Activated CD8-positive, alpha-beta memory T cell treated with anti-CD3 and anti-CD28 coated beads, Interleukin-2, amount 50 U/mL, for 1 hour (primary cell): ENCODE measurements at regions not wholly inside any gene's neighbourhood (a gene's known extent, or its start where the extent isn't known, plus 50 kb on each side); places are given as distances from the start of the nearest gene placed in this dataset.
"Not testable (repeated sequence)": the region's sequence is repeated elsewhere in the genome, so short reads cannot be mapped to it uniquely, and the experiment has no call there.

ENCODE experiments used
- DNase-seq: peaks from one replicate; pipeline ENCODE4 v3.0.0-alpha.2; 2020; ENCODE audit errors: extremely low read depth

- DNase-seq, result no peak
Observed at GRCh38 chr2:236632295-236633218, 62.9 kb downstream of the ACKR3 start.

- DNase-seq, result no peak
Observed at GRCh38 chr2:236633219-236633570, 63.6 kb downstream of the ACKR3 start.

- no peak for DNase-seq
Observed at GRCh38 chr2:236633775-236634560, 64.3 kb downstream of the ACKR3 start.

GRCh38 chr2:236636261-236636660, 66.6 kb downstream of the ACKR3 start:
- DNase-seq, result no peak

GRCh38 chr2:236636714-236637470, 67.3 kb downstream of the ACKR3 start:
- no peak for DNase-seq

GRCh38 chr2:236637686-236638569, 68.3 kb downstream of the ACKR3 start:
- DNase-seq, result no peak

- no peak for DNase-seq
Observed at GRCh38 chr2:236638707-236639106, 69.1 kb downstream of the ACKR3 start.

GRCh38 chr2:236639461-236640235, 70.0 kb downstream of the ACKR3 start:
- DNase-seq, result no peak

GRCh38 chr2:236641051-236641726, 71.6 kb downstream of the ACKR3 start:
- no peak for DNase-seq

- DNase-seq, result no peak
Observed at GRCh38 chr2:236642125-236642524, 72.5 kb downstream of the ACKR3 start.

- DNase-seq, result no peak
Observed at GRCh38 chr2:236642584-236643291, 73.1 kb downstream of the ACKR3 start.

GRCh38 chr2:236643480-236643879, 73.9 kb downstream of the ACKR3 start:
- no peak for DNase-seq

- DNase-seq, result no peak
Observed at GRCh38 chr2:236644067-236644466, 74.4 kb downstream of the ACKR3 start.

GRCh38 chr2:236644502-236644911, 74.9 kb downstream of the ACKR3 start:
- no peak for DNase-seq

- DNase-seq, result not testable (repeated sequence)
Observed at GRCh38 chr2:236645141-236645540, 75.5 kb downstream of the ACKR3 start.

- no peak for DNase-seq
Observed at GRCh38 chr2:236646441-236646840, 76.8 kb downstream of the ACKR3 start.

GRCh38 chr2:236646871-236647270, 77.2 kb downstream of the ACKR3 start:
- no peak for DNase-seq

- no peak for DNase-seq
Observed at GRCh38 chr2:236647621-236648020, 78.0 kb downstream of the ACKR3 start.

GRCh38 chr2:236653863-236654262, 84.2 kb downstream of the ACKR3 start:
- no peak for DNase-seq
